GM12891 (cell line): ENCODE measurements at regions not wholly inside any gene's neighbourhood (a gene's known extent, or its start where the extent isn't known, plus 50 kb on each side); places are given as distances from the start of the nearest gene placed in this dataset.

Experiments
- POLR2A ChIP-seq: IDR thresholded peaks from 2 replicates; pipeline ENCODE4 v1.6.1; 2011; ENCODE audit warnings: low read depth, low read length, control low read depth
- POLR2AphosphoS5 ChIP-seq: IDR thresholded peaks from 2 replicates; pipeline ENCODE4 v1.6.1; 2011; ENCODE audit warnings: low read depth, low read length, control low read depth
- POU2F2 ChIP-seq: IDR thresholded peaks from 2 replicates; pipeline ENCODE4 v1.6.1; 2011; ENCODE audit warnings: low read depth, mild to moderate bottlenecking, control low read depth, low read length, moderate library complexity
- TAF1 ChIP-seq: IDR thresholded peaks from 2 replicates; pipeline ENCODE4 v1.6.1; 2011; ENCODE audit warnings: low read depth, low read length, control low read depth

- no peak for TF ChIP-seq POLR2AphosphoS5
- no peak for TF ChIP-seq POLR2A
- no peak for TF ChIP-seq TAF1
- no peak for TF ChIP-seq POU2F2
Measured at GRCh38 chr5:167305591-167306213, 985.7 kb upstream of the WWC1 start.
